ENCODE measurements at regions not wholly inside any gene's neighbourhood (a gene's known extent, or its start where the extent isn't known, plus 50 kb on each side); places are given as distances from the start of the nearest gene placed in this dataset.

DNA sequence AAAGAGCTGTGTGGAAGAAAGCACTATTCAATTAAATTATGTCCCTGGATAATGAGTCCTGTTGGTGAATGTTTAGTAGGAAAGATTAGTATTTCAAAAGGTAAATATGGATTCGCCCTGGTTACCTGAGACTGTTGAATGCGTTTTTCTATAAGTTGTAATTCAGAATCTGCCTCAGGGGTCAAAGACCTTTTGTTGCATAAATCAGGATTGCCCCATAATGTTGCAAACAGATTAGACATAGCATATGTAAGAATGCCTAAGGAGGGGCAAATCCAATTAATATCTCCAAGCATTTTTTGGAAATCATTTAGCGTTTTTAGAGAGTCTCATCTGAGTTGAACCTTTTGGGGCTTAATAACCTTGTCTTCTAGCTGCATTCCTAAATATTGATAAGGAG, 70.1 kb upstream of the ARL4D start:
- TF ChIP-seq, protein P1, sequence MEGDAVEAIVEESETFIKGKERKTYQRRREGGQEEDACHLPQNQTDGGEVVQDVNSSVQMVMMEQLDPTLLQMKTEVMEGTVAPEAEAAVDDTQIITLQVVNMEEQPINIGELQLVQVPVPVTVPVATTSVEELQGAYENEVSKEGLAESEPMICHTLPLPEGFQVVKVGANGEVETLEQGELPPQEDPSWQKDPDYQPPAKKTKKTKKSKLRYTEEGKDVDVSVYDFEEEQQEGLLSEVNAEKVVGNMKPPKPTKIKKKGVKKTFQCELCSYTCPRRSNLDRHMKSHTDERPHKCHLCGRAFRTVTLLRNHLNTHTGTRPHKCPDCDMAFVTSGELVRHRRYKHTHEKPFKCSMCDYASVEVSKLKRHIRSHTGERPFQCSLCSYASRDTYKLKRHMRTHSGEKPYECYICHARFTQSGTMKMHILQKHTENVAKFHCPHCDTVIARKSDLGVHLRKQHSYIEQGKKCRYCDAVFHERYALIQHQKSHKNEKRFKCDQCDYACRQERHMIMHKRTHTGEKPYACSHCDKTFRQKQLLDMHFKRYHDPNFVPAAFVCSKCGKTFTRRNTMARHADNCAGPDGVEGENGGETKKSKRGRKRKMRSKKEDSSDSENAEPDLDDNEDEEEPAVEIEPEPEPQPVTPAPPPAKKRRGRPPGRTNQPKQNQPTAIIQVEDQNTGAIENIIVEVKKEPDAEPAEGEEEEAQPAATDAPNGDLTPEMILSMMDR (IDR thresholded peaks at IDR 0.05), result no peak
- no peak for TF ChIP-seq POLR2A (IDR thresholded peaks at IDR 0.05)

Data from tibial nerve (tissue), 3 donors.